ENCODE measurements at regions not wholly inside any gene's neighbourhood (a gene's known extent, or its start where the extent isn't known, plus 50 kb on each side); places are given as distances from the start of the nearest gene placed in this dataset.

DNA sequence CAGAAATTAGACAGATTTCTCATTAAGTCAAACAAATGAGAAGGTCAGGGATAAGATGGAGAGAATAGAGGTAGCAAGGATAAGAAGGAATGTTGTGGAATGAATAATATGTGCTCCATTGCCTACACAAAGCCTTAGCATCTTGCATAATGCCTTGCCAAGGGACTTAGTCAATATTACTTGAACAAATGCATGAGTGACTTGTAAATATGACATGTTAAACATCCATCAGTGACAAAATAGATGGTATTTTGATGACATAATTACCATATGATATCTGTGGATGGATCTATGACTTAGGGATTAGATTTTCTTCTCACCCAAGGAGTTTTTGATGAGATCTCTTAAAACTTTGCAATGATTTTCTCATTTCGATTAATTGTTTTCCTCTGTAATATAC is 194.1 kb upstream of the RASSF8 start:
- TF ChIP-seq, protein P1, sequence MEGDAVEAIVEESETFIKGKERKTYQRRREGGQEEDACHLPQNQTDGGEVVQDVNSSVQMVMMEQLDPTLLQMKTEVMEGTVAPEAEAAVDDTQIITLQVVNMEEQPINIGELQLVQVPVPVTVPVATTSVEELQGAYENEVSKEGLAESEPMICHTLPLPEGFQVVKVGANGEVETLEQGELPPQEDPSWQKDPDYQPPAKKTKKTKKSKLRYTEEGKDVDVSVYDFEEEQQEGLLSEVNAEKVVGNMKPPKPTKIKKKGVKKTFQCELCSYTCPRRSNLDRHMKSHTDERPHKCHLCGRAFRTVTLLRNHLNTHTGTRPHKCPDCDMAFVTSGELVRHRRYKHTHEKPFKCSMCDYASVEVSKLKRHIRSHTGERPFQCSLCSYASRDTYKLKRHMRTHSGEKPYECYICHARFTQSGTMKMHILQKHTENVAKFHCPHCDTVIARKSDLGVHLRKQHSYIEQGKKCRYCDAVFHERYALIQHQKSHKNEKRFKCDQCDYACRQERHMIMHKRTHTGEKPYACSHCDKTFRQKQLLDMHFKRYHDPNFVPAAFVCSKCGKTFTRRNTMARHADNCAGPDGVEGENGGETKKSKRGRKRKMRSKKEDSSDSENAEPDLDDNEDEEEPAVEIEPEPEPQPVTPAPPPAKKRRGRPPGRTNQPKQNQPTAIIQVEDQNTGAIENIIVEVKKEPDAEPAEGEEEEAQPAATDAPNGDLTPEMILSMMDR (IDR thresholded peaks at IDR 0.05 in 4 of 5, conservative IDR thresholded peaks at IDR 0.05 in 1 of 5), result no peak
- no peak for TF ChIP-seq POLR2A (IDR thresholded peaks at IDR 0.05)

Data from gastrocnemius medialis (tissue), 4 donors.